ENCODE measurements at regions not wholly inside any gene's neighbourhood (a gene's known extent, or its start where the extent isn't known, plus 50 kb on each side); places are given as distances from the start of the nearest gene placed in this dataset.

DNA sequence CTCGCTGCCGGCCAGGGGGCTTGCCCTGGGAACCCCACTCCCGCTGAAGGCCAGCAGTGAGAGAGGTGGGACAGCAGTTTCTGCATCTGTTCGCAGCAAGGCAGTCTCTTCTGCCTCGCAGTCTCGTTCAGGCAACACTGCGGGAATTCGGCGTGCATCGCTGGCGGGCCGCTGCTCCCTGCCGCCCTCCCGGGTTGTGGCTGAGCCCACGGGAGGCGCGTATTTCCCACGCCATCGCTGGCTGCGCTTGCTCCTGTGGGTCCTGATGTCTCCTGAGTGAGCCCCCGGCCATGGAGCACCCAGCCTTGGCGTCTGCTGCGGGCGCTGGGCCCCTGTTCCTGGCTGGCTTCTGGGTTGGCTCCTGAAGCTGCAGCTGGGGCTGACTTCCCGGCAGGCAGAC is 227.9 kb downstream of the TEX29 start:
- TF ChIP-seq, protein P1, sequence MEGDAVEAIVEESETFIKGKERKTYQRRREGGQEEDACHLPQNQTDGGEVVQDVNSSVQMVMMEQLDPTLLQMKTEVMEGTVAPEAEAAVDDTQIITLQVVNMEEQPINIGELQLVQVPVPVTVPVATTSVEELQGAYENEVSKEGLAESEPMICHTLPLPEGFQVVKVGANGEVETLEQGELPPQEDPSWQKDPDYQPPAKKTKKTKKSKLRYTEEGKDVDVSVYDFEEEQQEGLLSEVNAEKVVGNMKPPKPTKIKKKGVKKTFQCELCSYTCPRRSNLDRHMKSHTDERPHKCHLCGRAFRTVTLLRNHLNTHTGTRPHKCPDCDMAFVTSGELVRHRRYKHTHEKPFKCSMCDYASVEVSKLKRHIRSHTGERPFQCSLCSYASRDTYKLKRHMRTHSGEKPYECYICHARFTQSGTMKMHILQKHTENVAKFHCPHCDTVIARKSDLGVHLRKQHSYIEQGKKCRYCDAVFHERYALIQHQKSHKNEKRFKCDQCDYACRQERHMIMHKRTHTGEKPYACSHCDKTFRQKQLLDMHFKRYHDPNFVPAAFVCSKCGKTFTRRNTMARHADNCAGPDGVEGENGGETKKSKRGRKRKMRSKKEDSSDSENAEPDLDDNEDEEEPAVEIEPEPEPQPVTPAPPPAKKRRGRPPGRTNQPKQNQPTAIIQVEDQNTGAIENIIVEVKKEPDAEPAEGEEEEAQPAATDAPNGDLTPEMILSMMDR (conservative IDR thresholded peaks at IDR 0.05): no peak
- TF ChIP-seq EZH2 (IDR thresholded peaks at IDR 0.05; ENCODE audit: low read depth): no peak

Measured in PC-9 (cell line).